Mesendoderm (in vitro differentiated cells): ENCODE measurements at regions not wholly inside any gene's neighbourhood (a gene's known extent, or its start where the extent isn't known, plus 50 kb on each side); places are given as distances from the start of the nearest gene placed in this dataset.

Source experiments
- DNase-seq: peaks from one replicate; pipeline ENCODE4 v3.0.0; 2013
- H2AK5ac ChIP-seq: 2 replicates; pipeline ENCODE4 v1.6.1; 2013; ENCODE audit warnings: low read length, inconsistent platforms
- H2BK120ac ChIP-seq: 2 replicates; pipeline ENCODE4 v1.6.1; 2013; ENCODE audit warnings: low read depth, mild to moderate bottlenecking, low read length, moderate library complexity, mixed read lengths
- H2BK15ac ChIP-seq: replicated peaks from 2 replicates; pipeline ENCODE4 v1.6.1; 2013; ENCODE audit warnings: low read depth, mild to moderate bottlenecking, moderate library complexity
- H2BK5ac ChIP-seq: 2 replicates; pipeline ENCODE4 v1.6.1; 2013; ENCODE audit warnings: low read length, inconsistent platforms
- H3K18ac ChIP-seq: 2 replicates; pipeline ENCODE4 v1.6.1; 2013; ENCODE audit warnings: mild to moderate bottlenecking, low read length, mixed read lengths
- H3K23ac ChIP-seq: one replicate; pipeline ENCODE4 v1.6.1; 2013; ENCODE audit warnings: low read length
- H3K27ac ChIP-seq: 2 replicates; pipeline ENCODE4 v1.5.1; 2013; ENCODE audit warnings: low read depth, mild to moderate bottlenecking, inconsistent platforms, low read length, moderate library complexity
- H3K27me3 ChIP-seq: 2 replicates; pipeline ENCODE4 v1.6.1; 2013; ENCODE audit warnings: low read length, control low read depth, mild to moderate bottlenecking, inconsistent platforms; ENCODE audit not compliant: insufficient read depth, poor library complexity
- H3K36me3 ChIP-seq: 2 replicates; pipeline ENCODE4 v1.6.1; 2013; ENCODE audit warnings: low read length, inconsistent platforms; ENCODE audit not compliant: control insufficient read depth, insufficient read depth
- H3K4ac ChIP-seq: one replicate; pipeline ENCODE4 v1.6.1; 2013; ENCODE audit warnings: low read depth, mild to moderate bottlenecking, low read length, moderate library complexity
- H3K4me1 ChIP-seq: 2 replicates; pipeline ENCODE4 v1.6.1; 2013; ENCODE audit warnings: low read depth, low read length, inconsistent platforms; ENCODE audit not compliant: control insufficient read depth
- H3K4me2 ChIP-seq: 2 replicates; pipeline ENCODE4 v1.6.1; 2013; ENCODE audit warnings: low read length
- H3K4me3 ChIP-seq: 2 replicates; pipeline ENCODE4 v1.5.1; 2013; ENCODE audit warnings: mild to moderate bottlenecking, low read length
- H3K56ac ChIP-seq: one replicate; pipeline ENCODE4 v1.6.1; 2013; ENCODE audit warnings: low read length
- H3K79me1 ChIP-seq: 2 replicates; pipeline ENCODE4 v1.6.1; 2013; ENCODE audit warnings: low read length, inconsistent platforms
- H3K79me2 ChIP-seq: 2 replicates; pipeline ENCODE4 v1.6.1; 2013; ENCODE audit warnings: mild to moderate bottlenecking, low read length; ENCODE audit not compliant: control insufficient read depth, insufficient read depth
- H3K9ac ChIP-seq: 2 replicates; pipeline ENCODE4 v1.6.1; 2013; ENCODE audit warnings: low read length, inconsistent platforms
- H4K5ac ChIP-seq: one replicate; pipeline ENCODE4 v1.6.1; 2013; ENCODE audit warnings: low read length
- H4K8ac ChIP-seq: one replicate; pipeline ENCODE4 v1.6.1; 2013; ENCODE audit warnings: low read depth, mild to moderate bottlenecking, control low read depth, low read length, moderate library complexity
- WGBS: extraction: QIAGEN DNeasy Blood & Tissue Kit; methylation state at CpG from one replicate; pipeline ENCODE4 v1.1.7; 2013; ENCODE audit warnings: low lambda C conversion rate, missing lambda C conversion rate; ENCODE audit not compliant: insufficient coverage; ENCODE audit errors: extremely low coverage; 5-methylcytosine and 5-hydroxymethylcytosine counted together

DNA sequence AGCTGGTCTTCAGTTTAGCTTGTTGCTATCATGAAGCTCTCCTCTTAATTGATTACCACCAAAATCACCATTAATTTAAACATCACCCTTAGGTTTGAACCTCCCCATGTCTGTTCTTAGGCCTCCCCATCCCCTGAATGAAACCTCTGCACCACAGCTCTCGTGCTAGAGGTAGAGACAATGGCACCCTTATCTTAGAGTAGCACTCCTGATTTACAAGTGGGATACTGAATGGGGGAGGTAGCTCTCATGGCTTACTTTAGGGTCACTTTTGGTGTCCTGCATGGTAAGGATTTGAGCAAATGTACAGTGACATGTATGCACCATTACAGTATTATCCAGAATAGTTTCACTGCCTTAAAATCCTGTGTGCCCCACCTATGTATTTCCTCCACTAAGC, 115.6 kb upstream of the ADTRP start:
- no CpG with 5 or more reads among the region's 1 CpG for WGBS
- H3K36me3 ChIP-seq: no peaks in the 10 kb centered on the region

DNA sequence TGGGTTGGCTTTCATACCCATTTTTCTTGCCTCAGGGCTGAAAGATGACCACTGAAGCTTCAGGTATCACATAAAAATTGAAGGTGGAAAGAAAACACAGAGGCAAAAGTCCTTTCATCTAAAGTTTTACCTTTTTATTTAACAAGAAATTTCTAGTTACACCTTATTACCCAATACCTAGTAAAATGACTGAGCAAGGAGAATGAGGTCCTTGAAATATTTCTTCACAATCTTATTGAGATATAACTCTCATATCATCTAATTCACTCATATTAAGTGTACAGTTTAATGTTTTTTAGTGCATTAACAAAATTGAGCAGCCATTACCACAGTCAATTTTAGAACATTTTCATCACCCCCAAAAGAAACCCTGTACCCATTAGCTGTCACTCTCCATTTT, 112.9 kb upstream of the ADTRP start:
- H4K5ac ChIP-seq: no peak overlapping the region
- H2BK15ac ChIP-seq: no peak overlapping the region
- no peak overlapping the region for H2BK5ac ChIP-seq
- no peaks in the 10 kb centered on the region for H3K36me3 ChIP-seq
- no peak overlapping the region for H3K23ac ChIP-seq
- H3K9ac ChIP-seq: no peak overlapping the region
- no peaks in the 10 kb centered on the region for H3K27me3 ChIP-seq
- H3K4ac ChIP-seq: no peak overlapping the region
- no peak overlapping the region for H3K4me3 ChIP-seq
- no peak overlapping the region for H3K27ac ChIP-seq
- no peak for DNase-seq
- no peak overlapping the region for H3K4me2 ChIP-seq
- H4K8ac ChIP-seq: no peak overlapping the region
- no peaks in the 10 kb centered on the region for H3K4me1 ChIP-seq
- H2BK120ac ChIP-seq: no peak overlapping the region
- no peaks in the 10 kb centered on the region for H3K79me2 ChIP-seq
- no peak overlapping the region for H2AK5ac ChIP-seq
- H3K56ac ChIP-seq: no peak overlapping the region
- no peaks in the 10 kb centered on the region for H3K79me1 ChIP-seq
- H3K18ac ChIP-seq: no peak overlapping the region

More for the DNA sequence above, 115.6 kb upstream of the ADTRP start:
- Histone ChIP-seq H3K18ac (no peak overlapping the region), H3K23ac (no peak overlapping the region), H2BK5ac (no peak overlapping the region), H4K5ac (no peak overlapping the region), H2AK5ac (no peak overlapping the region), H3K4me1 (no peaks in the 10 kb centered on the region), H3K4ac (no peak overlapping the region), H3K56ac (no peak overlapping the region), H3K27ac (no peak overlapping the region), H2BK120ac (no peak overlapping the region), H4K8ac (no peak overlapping the region), H3K9ac (no peak overlapping the region), H2BK15ac (no peak overlapping the region), H3K27me3 (no peaks in the 10 kb centered on the region), H3K4me3 (no peak overlapping the region), H3K79me1 (no peaks in the 10 kb centered on the region), H3K79me2 (no peaks in the 10 kb centered on the region), H3K4me2 (no peak overlapping the region)
- no peak for DNase-seq

DNA sequence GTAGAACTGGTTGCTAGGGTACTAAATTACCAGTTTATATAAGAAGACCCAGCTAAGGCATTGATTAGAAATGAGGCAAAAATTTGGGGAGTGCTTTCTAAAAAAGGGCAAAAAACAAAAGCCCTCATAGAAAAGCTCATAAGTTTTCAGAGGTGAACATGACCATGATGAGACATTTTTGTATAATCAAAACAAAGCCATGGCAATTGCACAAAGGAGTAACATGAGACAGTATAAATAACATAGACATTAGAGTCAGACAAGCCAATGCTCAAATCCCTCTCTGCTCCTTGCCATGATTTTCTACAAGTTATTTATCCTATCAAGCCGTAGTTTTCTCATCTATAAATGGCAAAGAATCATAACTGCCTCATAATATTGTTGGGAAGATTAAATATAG, 112.2 kb upstream of the ADTRP start:
- Histone ChIP-seq H2BK5ac (no peak overlapping the region), H3K18ac (no peak overlapping the region)
- WGBS: no CpG with 5 or more reads among the region's 1 CpG

DNA sequence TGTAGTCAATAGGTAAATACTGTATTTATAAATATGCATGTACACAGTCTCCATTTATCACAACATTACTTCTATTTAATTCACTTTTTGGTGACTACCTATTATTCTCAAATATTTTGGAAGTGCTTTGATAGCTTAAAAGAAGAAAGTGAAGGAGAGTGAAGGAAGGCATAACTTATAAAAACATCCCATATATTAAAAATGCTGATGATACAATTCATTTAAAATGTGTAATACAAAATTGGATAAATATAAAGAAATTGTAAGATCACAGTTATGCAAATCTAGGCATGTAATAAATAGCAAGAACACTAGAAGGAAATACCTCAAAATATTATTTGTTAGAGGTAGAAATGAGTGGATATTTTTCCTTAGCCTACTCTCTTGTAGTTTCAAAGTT, 111.6 kb upstream of the ADTRP start:
- Histone ChIP-seq H4K8ac (no peak overlapping the region), H3K56ac (no peak overlapping the region), H2AK5ac (no peak overlapping the region), H2BK5ac (no peak overlapping the region), H3K27me3 (no peaks in the 10 kb centered on the region), H4K5ac (no peak overlapping the region), H2BK15ac (no peak overlapping the region), H3K23ac (no peak overlapping the region), H3K79me1 (no peaks in the 10 kb centered on the region), H3K4me3 (no peak overlapping the region), H3K18ac (no peak overlapping the region), H3K9ac (no peak overlapping the region), H3K4ac (no peak overlapping the region), H3K4me2 (no peak overlapping the region), H3K27ac (no peak overlapping the region), H3K36me3 (no peaks in the 10 kb centered on the region), H3K79me2 (no peaks in the 10 kb centered on the region), H2BK120ac (no peak overlapping the region), H3K4me1 (no peaks in the 10 kb centered on the region)
- DNase-seq: no peak

More for the DNA sequence above, 112.2 kb upstream of the ADTRP start:
- Histone ChIP-seq H3K4ac (no peak overlapping the region), H2AK5ac (no peak overlapping the region), H3K23ac (no peak overlapping the region), H3K27ac (no peak overlapping the region), H3K27me3 (no peaks in the 10 kb centered on the region), H3K9ac (no peak overlapping the region), H3K4me1 (no peaks in the 10 kb centered on the region), H2BK120ac (no peak overlapping the region), H4K8ac (no peak overlapping the region), H3K79me2 (no peaks in the 10 kb centered on the region), H4K5ac (no peak overlapping the region), H2BK15ac (no peak overlapping the region), H3K56ac (no peak overlapping the region), H3K4me3 (no peak overlapping the region), H3K4me2 (no peak overlapping the region), H3K79me1 (no peaks in the 10 kb centered on the region), H3K36me3 (no peaks in the 10 kb centered on the region)
- no peak for DNase-seq

DNA sequence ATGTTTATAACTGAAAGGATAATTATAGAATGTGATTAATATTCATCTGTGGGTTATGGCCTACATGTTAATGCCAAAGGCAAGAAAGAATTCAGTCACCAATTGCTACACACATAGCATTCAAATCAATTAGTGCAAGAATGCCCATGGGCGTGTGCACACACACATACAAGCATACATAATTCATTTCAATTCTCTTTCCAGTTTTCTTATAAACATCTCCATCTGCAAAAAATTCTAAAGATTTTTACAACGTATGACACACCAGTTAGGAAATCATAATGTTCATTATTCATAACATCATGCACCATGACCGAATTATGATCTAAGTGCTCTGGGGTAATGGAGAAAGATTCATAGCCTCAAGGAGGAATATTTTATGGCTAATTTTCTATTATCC, 111.0 kb upstream of the ADTRP start:
- Histone ChIP-seq H3K4me2 (no peak overlapping the region), H2BK5ac (no peak overlapping the region), H3K4ac (no peak overlapping the region), H3K18ac (no peak overlapping the region), H3K36me3 (no peaks in the 10 kb centered on the region), H3K9ac (no peak overlapping the region), H3K27me3 (no peaks in the 10 kb centered on the region), H2BK15ac (no peak overlapping the region), H3K79me2 (no peaks in the 10 kb centered on the region), H3K27ac (no peak overlapping the region), H2AK5ac (no peak overlapping the region), H3K4me1 (no peaks in the 10 kb centered on the region), H4K8ac (no peak overlapping the region), H3K79me1 (no peaks in the 10 kb centered on the region), H3K23ac (no peak overlapping the region), H4K5ac (no peak overlapping the region), H3K4me3 (no peak overlapping the region), H3K56ac (no peak overlapping the region), H2BK120ac (no peak overlapping the region)
- whole genome bisulfite sequencing: no CpG with 5 or more reads among the region's 3 CpGs
- DNase-seq: no peak

DNA sequence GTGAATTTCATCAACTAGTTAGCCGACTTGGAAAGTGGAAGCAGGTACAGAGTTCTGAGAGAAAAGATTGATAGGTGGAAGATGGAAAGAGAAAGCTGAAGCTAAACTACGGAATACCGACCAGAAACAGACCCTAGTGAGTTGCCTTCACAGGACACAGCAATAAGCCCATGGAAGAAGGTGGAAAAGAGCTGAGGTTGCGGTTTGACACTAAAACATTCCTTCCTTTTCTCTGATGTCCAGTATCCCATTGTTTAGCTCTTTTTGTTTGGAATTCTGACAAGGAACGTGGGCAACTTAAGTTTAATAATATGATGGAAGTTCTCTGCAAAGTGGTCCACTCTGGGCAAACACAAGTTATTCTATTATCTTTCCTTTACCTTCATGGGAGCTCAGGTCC, 110.1 kb upstream of the ADTRP start:
- no peak overlapping the region for H3K4ac ChIP-seq
- no peak overlapping the region for H3K18ac ChIP-seq
- DNase-seq: no peak
- no peak overlapping the region for H4K8ac ChIP-seq
- no peaks in the 10 kb centered on the region for H3K36me3 ChIP-seq
- no peak overlapping the region for H3K56ac ChIP-seq
- WGBS: no CpG with 5 or more reads among the region's 5 CpGs
- no peaks in the 10 kb centered on the region for H3K4me1 ChIP-seq
- H3K79me2 ChIP-seq: no peaks in the 10 kb centered on the region
- H3K9ac ChIP-seq: no peak overlapping the region
- no peak overlapping the region for H3K4me3 ChIP-seq
- no peak overlapping the region for H2AK5ac ChIP-seq
- no peaks in the 10 kb centered on the region for H3K27me3 ChIP-seq
- H4K5ac ChIP-seq: no peak overlapping the region
- H2BK120ac ChIP-seq: no peak overlapping the region
- no peaks in the 10 kb centered on the region for H3K79me1 ChIP-seq
- no peak overlapping the region for H3K23ac ChIP-seq
- H3K4me2 ChIP-seq: no peak overlapping the region
- H3K27ac ChIP-seq: no peak overlapping the region
- H2BK15ac ChIP-seq: no peak overlapping the region
- no peak overlapping the region for H2BK5ac ChIP-seq
